ENCODE measurements at regions not wholly inside any gene's neighbourhood (a gene's known extent, or its start where the extent isn't known, plus 50 kb on each side); places are given as distances from the start of the nearest gene placed in this dataset.
"Not testable (repeated sequence)": the region's sequence is repeated elsewhere in the genome, so short reads cannot be mapped to it uniquely, and the experiment has no call there.

DNA sequence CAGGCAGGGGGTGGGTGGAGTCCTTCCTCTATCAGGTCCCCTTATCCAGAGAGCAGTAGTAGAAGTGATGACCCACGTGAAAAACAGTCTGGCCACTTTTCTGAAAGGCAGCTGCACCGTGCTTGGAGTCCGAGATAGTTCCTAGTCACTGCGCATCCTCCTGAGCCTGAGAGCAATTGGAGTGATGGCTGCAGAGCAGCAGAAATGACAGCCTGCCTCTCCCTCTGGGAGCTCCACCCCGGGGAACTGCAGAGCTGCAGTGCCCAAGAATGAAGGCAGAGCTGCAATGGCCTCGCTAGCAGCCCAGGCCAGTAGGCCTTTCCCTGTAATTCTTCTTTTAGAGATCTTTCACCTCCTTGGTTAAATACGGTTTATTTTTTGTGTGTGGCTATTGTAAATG lies 82.6 kb downstream of the CETN3 start:
- intact Hi-C loops (cut with DNase I), result no loop called here
- Histone ChIP-seq H3K4me3 (no peak overlapping the region), H3K36me3 (no peaks in the 10 kb centered on the region), H3K27ac (no peak overlapping the region), H3K4me1 (no peaks in the 10 kb centered on the region), H3K27me3 (no peaks in the 10 kb centered on the region), H3K9me3 (no peaks in the 10 kb centered on the region)
- TF ChIP-seq, protein P1, sequence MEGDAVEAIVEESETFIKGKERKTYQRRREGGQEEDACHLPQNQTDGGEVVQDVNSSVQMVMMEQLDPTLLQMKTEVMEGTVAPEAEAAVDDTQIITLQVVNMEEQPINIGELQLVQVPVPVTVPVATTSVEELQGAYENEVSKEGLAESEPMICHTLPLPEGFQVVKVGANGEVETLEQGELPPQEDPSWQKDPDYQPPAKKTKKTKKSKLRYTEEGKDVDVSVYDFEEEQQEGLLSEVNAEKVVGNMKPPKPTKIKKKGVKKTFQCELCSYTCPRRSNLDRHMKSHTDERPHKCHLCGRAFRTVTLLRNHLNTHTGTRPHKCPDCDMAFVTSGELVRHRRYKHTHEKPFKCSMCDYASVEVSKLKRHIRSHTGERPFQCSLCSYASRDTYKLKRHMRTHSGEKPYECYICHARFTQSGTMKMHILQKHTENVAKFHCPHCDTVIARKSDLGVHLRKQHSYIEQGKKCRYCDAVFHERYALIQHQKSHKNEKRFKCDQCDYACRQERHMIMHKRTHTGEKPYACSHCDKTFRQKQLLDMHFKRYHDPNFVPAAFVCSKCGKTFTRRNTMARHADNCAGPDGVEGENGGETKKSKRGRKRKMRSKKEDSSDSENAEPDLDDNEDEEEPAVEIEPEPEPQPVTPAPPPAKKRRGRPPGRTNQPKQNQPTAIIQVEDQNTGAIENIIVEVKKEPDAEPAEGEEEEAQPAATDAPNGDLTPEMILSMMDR (IDR thresholded peaks at IDR 0.05), result no peak
- DNase-seq (ENCODE audit: low spot score in 2 of 2), result no peak

GRCh38 chr5:90325093-90325492 lies 84.5 kb downstream of the CETN3 start:
- Histone ChIP-seq H3K36me3 (no peaks in the 10 kb centered on the region), H3K4me1 (no peaks in the 10 kb centered on the region), H3K27ac (no peak overlapping the region), H3K9me3 (peaks cover 0 to 5% of the 10 kb centered on the region in 2 donors), H3K4me3 (no peak overlapping the region), H3K27me3 (no peaks in the 10 kb centered on the region)
- DNase-seq (ENCODE audit: low spot score in 2 of 2), result no peak
- TF ChIP-seq, protein P1 (IDR thresholded peaks at IDR 0.05), result no peak
- intact Hi-C loops (cut with DNase I), result no loop called here

GRCh38 chr5:90320348-90320747 lies 89.2 kb downstream of the CETN3 start:
- H3K4me3 ChIP-seq; H3K9me3 ChIP-seq; H3K36me3 ChIP-seq; H3K27ac ChIP-seq; DNase-seq (ENCODE audit: low spot score in 2 of 2); H3K4me1 ChIP-seq; intact Hi-C loops (cut with DNase I); H3K27me3 ChIP-seq: not testable (repeated sequence)

DNA sequence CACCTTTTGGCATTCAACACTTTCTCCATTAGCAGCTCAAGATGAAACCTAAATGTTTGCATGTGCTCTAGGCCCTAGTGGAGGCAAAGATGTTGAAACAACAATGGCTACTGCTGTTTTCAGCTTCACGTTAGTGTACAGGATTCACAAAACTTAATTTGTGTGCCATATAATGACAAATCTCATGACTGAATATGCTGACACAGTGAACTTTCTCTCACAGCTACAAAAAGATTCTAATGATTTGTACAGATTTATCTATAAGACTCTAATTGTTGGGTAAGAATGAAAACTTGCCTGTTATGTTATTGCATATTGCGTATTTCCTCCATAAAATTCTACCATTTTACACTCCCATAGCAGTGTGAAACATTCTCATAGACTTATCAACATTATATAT lies 97.5 kb downstream of the CETN3 start:
- Histone ChIP-seq H3K9me3 (no peaks in the 10 kb centered on the region), H3K4me3 (no peak overlapping the region), H3K4me1 (no peaks in the 10 kb centered on the region), H3K36me3 (no peaks in the 10 kb centered on the region), H3K27ac (no peak overlapping the region), H3K27me3 (no peaks in the 10 kb centered on the region)
- DNase-seq (ENCODE audit: low spot score in 2 of 2), result no peak
- TF ChIP-seq, protein P1 (IDR thresholded peaks at IDR 0.05), result no peak
- intact Hi-C loops (cut with DNase I), result no loop called here

DNA sequence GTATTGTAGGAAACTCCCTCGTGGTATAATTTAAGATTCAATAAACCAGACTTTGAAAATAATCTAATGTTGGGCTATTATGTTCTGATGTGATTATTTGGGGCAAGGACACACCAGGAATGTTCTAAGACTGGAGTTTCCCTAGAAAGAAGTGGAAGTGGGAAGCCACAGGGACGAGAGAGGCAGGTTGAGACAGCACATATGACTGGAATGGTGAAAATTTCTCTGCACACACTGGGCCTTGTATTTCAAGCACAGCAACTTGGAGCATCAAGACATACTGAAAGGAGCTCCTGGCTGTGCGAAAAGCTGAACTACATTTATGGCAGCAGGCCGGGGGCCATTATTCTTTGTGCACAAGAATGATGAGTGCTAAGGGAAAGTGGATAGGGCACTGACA lies 98.2 kb downstream of the CETN3 start:
- Histone ChIP-seq H3K9me3 (no peaks in the 10 kb centered on the region), H3K27ac (no peak overlapping the region)
- TF ChIP-seq, protein P1 (IDR thresholded peaks at IDR 0.05), result no peak

GRCh38 chr5:90308787-90309585 lies 100.6 kb downstream of the CETN3 start:
- H3K9me3 ChIP-seq, result no peaks in the 10 kb centered on the region
- intact Hi-C loops (cut with DNase I), result no loop called here
- H3K27me3 ChIP-seq, result no peaks in the 10 kb centered on the region
- H3K4me1 ChIP-seq, result no peaks in the 10 kb centered on the region
- H3K36me3 ChIP-seq, result no peaks in the 10 kb centered on the region
- H3K4me3 ChIP-seq, result no peak overlapping the region
- TF ChIP-seq, protein P1 (IDR thresholded peaks at IDR 0.05), result peak in 1 of 3 experiments; percentile 12
- no peak overlapping the region for H3K27ac ChIP-seq
- no peak for DNase-seq (ENCODE audit: low spot score in 2 of 2)

More for the DNA sequence above, 98.2 kb downstream of the CETN3 start:
- Histone ChIP-seq H3K4me1 (no peaks in the 10 kb centered on the region), H3K36me3 (no peaks in the 10 kb centered on the region), H3K27me3 (no peaks in the 10 kb centered on the region), H3K4me3 (no peak overlapping the region)
- intact Hi-C loops (cut with DNase I), result no loop called here
- no peak for DNase-seq (ENCODE audit: low spot score in 2 of 2)
